NCI-H446 (cell line): ENCODE measurements at regions not wholly inside any gene's neighbourhood (a gene's known extent, or its start where the extent isn't known, plus 50 kb on each side); places are given as distances from the start of the nearest gene placed in this dataset.
"Not testable (repeated sequence)": the region's sequence is repeated elsewhere in the genome, so short reads cannot be mapped to it uniquely, and the experiment has no call there.

Experiments used
- DNase-seq, 2 experiments: peaks; one replicate each; lab custom pipeline; 2025; lab: John Stamatoyannopoulos, UW

DNA sequence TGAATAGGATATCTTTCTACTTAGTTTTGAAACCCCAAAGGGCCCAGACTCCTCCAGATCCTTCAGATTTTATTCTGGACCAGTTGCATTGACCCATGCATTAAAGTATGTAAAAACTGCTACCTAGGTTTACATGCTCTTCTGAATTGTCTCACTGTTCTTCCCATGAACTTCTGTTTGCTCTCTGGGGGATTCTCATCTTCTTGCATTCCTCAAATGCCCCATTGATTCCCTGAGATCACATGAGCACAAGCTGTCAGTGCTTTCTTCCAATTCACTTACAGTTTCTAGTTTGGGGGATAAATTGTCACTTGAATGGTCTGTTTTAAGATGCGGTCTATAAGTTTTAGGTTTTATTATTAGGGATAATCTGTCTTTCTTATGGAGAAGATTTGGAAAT lies 188.9 kb upstream of the KIF2B start:
- DNase-seq, result no peak

DNA sequence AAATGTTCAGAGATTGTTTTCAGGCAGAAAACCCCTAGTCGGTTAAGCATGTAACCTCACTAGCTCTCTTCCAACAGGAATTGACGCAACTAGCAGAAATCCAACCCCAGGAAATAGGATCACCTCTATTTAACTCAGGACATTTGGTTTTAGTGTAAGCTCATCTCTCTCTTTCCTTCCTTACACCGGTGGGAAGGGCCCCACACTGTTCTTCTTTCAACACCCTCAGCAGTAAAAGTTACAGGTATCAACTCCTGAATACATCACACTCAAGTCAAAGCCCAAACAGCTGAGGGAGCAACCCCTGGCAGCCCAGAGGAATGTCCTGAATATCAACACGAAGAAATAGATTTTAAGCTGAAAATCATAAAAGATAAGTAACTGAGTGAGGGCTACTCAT lies 191.2 kb upstream of the KIF2B start:
- DNase-seq, result no peak

DNA sequence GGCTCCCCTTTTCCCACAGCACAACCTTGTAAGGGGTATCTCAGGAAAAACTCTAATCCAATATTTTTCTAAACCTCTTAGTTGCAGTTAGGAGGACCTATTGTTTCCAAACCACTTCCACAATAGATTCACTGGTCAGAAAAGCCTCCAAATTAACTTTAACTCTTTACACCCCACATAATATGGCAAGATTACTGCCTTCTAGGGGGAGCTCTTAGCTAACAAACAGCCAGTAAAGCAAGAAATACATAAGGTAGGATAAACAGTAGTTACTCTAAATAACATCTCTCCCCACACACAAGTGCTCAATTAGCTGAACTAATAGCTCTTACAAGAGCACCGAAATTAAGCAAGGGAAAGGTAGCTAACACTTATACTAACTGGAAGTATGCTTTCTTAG lies 192.1 kb upstream of the KIF2B start:
- no peak for DNase-seq

DNA sequence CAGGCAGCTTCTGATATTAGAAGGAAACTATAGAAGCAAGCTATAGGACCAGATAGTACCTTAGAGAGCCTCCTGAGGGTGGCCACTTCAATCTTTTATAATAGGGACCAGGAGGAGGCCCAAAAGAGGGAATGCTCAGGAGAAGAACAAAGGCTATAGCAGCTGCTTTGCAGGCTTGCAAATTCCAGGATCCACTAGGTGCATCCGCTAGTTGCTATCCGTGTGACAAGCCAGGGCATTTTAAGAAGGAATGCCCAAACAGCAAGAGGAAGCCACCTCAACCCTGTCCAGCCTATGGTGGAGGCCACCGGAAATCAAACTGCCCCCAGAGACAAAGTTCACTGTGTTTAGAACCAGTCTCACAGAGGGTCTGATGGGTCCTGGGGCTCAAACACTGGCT lies 192.6 kb upstream of the KIF2B start:
- DNase-seq, result no peak

DNA sequence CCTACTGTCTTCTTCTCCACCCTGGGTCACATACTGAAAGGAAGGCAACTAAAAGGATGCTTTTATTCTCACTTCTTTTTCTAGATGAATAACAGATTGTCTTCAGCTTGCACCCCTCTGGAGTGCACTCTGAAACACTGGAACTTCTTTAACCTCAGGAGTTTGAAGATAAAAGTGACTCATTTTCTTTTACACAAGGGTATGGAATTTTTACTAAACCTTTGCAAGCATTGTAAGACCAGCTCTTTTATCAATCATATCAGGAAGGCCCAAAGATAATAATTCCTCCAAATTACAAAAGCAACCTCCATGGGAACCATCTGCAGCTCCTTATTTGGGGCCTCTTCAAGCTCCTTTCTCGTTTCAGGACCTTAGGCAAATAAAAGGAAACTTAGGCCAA lies 193.5 kb upstream of the KIF2B start:
- no peak for DNase-seq

DNA sequence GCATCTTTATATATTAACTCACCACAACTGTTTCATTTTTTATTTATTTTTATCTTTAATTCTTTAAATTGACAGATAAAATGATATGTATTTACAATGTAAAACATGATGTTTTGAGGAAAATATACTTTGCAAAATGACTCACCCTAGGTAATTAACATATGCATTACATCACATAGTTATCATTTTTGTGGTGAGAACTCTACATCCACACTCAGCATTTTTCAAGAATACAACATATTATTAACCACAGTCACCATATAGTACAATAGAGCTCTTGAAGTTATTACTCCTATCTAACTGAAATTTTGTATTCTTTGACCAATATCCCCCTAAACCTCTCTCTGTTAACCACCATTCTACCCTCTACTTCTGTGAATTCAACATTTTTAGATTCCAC lies 194.7 kb upstream of the KIF2B start:
- no peak for DNase-seq

DNA sequence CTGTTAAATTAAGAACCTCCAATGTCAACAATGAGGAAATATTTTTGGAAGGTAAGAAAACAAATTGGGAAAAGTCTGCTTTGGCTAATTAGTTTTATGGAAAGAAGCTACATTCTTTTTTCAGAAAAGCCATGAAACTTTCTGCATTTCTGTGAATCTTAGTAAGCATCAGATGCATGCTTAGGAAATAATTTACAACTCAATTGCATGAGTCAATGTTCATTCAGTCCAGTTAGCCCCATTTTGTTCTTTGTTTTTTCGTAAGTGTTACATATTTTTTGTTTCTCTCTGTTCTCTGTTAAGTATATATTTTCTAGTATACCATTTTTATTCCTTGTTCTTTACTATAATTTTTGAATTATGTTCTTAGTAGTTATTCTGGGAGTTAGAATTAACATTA lies 195.2 kb upstream of the KIF2B start:
- no peak for DNase-seq

DNA sequence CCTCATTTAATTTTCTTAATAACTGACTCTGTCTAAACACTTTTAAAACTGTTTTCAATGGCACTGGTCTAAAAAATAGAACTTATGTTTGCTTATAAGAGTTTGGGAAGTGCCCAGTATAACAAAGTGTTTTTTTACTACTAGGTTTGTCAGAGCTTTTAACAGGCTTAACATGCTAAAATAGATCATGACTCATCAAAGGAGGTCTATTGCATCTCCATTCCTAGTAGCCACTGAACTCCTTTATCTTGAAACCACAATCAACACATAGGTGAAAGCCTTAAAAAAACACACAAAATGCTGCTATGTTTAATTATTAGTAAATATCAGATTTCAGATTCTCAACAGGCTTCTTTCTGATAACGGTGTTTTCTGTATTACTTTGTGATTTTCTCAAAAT lies 196.4 kb upstream of the KIF2B start:
- no peak for DNase-seq

DNA sequence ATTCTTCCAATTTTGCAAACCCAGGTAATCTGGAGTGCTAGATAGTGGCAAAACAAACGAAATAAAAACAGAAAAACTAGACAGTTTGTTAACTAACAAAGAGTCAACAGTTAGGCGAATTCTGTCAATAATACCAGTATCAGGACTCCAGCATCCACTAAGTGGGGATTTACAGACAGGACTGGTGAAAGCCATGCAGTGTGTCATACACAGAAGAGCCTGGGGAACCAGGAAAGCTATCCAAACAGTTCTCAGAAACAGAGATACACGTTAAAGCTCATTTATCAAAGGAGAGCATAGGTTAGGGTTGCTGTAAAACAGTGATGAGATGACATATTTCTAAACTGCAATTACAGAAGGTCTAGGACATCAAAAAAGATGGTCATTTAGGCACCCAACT lies 203.7 kb upstream of the KIF2B start:
- DNase-seq, result no peak

DNA sequence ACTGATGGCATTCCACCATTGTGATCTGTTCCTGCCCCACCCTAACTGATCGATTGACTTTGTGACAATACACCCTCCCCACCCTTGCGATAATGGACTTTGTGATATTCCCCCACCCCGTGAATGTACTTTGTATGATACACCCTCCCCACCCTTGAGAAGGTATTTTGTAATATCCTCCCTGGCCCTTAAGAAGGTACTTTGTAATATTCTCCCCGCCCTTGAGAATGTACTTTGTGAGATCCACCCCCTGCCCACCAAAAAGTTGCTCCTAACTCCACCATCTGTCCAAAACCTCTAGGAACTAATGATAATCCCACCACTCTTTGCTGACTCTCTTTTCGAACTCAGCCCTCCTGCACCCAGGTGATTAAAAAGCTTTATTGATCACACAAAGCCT lies 214.5 kb upstream of the KIF2B start:
- not testable (repeated sequence) for DNase-seq

DNA sequence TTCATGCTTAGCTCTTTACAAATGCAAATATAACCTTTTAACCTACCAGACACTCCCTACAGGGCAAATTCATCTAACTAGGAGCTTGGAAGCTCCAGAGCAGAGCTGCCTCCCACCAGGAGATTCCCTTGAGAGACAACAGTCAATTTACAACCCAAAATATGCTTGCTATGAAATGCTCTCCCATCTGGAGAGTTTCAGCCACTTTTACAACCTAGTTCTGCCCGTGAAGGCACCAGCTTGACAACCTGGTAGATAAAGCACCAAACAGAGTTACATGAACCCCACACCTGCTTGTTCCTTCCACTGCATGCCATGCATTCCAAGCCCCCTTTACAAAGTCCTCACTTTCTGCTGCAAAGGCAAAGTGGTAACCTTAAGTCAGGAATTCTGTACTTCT lies 215.3 kb upstream of the KIF2B start:
- DNase-seq, result no peak

DNA sequence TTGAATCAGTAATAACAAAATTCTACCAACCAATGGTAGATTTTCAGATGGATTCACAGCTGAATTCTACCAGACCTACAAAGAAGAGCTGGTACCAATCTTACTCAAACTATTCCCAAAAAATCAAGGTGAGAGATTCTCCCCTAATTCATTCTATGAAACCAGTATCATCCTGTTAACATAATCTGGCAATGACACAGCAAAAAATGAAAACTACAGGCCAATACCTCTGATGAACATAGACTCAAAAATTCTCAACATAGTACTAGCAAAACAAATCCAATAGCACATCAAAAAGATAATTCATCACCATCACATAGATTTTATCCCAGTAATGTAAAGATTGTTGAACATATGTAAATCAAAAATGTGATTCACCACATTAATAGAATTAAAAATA lies 234.4 kb upstream of the KIF2B start:
- DNase-seq, result no peak

DNA sequence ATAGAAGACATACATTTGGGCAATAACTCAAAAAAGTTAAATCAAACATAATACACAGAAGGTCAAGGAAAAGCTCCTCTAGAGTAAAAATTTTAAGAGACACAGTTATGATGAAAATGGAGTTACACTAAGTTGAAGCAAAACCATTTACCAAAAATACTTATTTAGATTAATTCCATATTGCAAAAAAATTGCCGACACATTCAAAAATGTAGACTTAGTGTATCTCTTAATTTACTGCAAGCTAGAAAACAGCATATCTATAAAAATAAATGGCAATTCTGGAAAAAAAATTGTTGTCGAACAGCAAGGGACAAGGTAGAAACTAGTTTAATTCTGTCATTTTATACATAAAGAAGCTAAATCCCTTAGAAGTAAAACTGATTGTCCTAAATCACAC lies 248.7 kb upstream of the KIF2B start:
- no peak for DNase-seq

DNA sequence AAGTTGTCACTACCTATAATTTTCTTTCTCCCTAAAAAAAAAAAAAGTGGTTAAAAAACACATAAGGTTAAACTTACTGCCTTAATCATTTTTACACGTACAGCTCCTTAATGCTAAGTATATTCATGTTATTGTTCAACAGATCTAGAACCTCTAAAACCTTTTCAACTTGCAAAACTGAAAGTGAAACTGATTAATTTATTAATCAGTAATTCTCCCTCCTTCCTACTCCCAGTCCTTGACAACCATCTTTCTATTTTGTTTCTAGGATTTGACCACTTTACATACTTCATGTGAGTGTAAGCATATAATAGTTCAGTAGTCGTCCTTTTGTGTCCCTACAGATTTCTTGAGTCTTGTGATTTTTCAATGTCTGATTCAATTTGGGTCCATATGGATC lies 251.4 kb upstream of the KIF2B start:
- no peak for DNase-seq

DNA sequence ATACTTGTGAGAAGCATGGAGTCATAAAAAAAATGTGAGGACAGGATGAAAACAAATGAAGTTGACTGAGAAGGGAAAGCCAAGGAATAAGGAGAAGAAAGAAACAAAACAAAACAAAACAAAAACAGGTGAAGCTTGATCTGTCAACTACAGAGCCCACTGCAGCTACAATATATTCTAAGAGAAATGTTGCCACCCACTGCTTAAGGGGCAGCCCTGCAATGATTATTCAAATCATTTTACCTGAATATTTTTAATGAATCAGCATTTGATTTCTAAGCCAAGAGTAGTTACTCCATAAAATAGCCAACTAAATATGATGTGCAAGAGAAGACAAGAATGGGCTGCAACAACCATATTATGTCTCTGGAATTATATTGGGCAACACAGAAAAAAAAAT lies 252.0 kb upstream of the KIF2B start:
- no peak for DNase-seq

DNA sequence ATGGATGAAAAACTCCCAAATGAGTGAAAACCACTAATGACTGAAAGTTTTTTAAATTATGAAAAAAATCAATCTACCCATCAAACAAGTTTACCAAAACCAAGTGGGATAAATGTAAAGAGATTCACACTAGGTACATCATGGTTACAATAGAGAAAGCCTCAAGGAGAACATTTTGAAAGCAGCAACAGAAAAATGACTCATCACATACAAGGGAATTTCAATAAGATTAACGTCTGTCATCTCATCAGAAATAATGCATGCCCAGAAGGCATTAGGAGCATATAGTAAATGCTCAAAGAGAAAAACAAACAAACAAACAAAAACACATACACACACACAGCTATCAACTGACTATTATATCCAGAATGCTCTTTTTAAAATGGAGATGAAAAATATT lies 261.8 kb upstream of the KIF2B start:
- DNase-seq, result no peak

DNA sequence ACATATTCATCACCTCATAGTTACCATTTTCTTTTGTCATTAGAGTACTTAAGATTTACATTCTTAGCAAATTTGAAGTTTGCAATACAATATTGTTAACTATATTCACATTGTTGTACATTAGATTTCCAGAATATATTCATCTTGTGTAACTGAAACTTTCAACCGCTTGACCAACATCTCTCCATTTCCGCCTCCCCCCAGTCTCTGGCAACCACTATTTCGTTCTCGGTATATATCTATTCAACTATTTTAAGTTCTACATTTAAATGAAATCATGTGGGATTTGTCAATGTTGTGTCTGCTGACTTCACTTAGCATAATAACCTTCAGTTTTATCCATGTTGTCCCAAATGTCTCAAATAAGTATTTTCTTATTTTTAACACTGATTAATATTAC lies 274.5 kb upstream of the KIF2B start:
- DNase-seq, result no peak

DNA sequence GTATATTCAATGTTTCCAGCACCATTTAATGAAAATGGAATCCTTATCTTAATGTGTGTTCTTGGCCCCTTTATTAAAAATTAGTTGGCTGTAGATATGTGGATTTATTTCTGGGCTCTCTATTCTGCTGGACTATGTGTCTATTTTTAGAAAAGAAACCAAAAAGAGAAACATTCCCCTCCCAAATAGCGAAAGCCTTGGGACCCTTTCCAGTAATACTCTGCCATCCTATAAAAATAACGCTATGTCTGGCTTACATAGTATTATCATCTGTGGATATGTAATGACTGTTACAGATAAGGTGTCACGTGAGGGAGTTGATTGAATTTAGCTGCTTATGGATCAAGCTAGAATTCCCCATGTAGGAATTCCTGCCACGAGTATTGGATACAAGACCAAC lies 279.3 kb upstream of the KIF2B start:
- DNase-seq, result no peak

DNA sequence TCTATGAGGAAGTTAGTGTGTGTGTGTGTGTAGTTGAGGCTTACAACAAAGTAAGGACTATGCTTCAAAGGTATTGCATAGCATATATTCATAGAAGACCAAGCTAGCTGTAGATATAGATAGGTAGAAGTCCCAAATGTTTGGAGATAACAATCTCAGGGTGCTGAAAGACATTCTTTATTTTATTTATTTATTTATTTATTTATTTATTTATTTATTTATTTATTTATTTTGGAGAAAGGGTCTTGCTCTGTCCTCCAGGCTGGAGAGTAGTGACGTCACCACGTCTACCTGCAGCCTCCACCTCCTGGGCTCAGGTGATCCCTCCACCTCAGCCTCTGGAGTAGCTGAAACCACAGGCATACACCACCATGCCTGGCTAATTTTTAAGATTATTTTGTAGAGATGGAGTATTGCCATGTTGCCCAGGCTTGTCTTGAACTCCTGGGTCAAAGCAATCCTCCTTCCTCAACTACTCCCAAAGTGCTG lies 284.6 kb upstream of the KIF2B start:
- DNase-seq, result no peak

DNA sequence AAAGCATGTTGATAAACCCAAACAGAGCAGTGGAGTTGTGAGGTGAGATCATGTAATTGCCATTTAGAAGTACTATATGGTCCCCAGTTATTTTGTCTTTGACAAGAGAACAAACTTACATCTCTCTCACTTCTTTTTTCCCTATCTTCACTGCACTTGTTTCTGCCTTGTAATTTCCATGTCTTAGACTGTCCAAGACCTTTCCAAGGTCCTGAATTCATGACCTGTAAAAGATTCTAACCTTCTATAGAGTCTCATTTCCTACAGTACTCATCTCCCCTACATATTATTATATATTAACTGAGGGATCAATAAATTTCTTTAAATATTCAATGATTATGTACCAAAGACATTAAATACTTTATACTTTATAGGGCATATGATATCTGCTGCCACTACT lies 295.3 kb upstream of the KIF2B start:
- DNase-seq, result no peak

DNA sequence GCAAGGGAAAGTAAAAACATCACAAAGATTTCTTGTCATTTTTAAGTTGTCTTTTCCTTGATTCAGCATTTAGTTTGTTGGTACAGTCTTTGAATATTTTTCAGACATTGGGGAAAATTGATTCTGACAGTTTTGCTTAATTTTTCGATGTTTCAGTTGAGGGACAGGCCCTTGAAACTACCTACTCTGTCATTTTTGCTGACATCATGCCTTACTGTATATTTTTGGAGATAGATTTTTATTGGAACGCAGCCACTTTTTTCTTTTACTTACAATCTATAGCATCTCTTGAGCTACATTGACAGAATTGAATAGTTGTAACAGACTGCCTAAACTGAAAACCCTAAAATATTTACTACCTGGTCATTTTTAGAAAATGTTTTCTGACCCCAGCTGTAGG lies 297.1 kb upstream of the KIF2B start:
- DNase-seq, result no peak

DNA sequence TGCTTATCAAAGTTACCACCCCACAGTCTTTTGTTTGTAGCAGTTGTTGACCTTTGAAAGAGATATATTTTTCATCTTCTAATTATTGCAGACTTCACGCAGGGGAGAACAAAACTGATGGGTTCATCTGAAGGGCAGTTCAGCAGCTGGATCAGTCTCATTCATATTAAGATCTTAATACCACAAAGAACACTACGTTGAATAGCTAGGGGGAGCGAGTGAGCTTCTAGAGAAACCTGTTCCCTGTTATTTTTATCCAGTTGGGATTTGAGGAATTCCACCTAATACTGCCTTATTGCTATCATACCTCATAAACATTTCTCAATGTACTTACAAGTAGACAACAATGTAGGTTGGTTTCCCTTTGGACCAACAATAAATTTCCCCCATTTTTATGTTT lies 306.1 kb upstream of the KIF2B start:
- no peak for DNase-seq

DNA sequence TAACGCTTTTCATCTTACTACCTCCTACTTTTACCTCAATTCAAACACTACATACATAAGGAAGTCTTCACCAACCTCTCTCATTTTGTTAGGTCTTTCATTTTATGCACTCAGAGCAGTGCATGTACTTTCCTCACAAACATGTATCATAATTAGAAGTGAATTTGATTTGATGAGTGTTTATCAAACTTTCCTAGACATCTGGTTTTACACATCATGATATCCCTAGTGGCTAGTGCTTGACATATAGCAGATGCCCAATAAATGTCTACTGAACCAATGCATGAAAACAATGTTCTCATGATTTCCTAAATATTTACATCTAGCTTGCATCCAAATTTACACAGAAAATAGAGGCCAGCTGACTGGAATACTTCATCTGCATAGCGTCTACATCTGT lies 323.4 kb upstream of the KIF2B start:
- no peak for DNase-seq

DNA sequence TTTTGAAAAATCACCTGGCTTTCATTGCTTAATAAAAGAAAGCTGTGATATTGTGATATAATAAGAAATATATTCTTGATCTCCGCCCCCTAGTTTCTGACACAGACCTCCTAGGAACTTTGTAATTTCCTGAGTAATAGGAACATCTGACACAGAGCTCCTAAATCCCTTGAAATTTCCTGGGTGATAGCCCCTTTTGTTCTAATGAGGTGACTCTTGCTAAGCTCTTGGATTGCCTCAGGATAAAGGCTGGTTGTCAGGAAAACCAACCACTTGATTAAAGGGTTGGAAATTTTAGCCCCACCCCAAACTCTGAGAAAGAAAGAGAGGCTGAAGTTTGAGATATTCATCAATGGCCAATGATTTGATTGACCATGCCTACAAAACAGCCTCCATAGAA lies 326.4 kb upstream of the KIF2B start:
- DNase-seq, result no peak

DNA sequence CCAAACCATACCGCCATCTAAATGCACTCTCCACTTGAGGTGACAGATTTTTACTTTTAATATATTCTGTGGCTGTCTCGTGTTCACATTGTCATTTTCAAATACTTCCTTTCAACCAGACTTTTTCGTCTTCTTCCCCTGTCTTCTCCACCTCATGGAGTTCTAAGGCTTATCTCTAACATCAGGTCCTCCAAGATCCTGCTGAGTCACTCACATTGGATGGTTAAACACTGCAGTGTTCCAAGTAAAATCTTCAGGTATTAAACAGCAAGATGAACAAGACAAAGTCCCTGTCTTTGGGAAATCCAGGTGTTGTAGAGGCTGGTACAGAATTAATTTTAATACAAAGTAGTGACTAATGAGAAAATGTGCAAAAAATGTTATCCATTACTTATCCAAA lies 330.2 kb upstream of the KIF2B start:
- DNase-seq, result no peak
